ENCODE measurements at regions not wholly inside any gene's neighbourhood (a gene's known extent, or its start where the extent isn't known, plus 50 kb on each side); places are given as distances from the start of the nearest gene placed in this dataset.
"Not testable (repeated sequence)": the region's sequence is repeated elsewhere in the genome, so short reads cannot be mapped to it uniquely, and the experiment has no call there.

- DNase-seq (ENCODE audit: low spot score): no peak
Measured at GRCh38 chr6:121925534-121926255, 473.8 kb upstream of the HSF2 start.

DNA sequence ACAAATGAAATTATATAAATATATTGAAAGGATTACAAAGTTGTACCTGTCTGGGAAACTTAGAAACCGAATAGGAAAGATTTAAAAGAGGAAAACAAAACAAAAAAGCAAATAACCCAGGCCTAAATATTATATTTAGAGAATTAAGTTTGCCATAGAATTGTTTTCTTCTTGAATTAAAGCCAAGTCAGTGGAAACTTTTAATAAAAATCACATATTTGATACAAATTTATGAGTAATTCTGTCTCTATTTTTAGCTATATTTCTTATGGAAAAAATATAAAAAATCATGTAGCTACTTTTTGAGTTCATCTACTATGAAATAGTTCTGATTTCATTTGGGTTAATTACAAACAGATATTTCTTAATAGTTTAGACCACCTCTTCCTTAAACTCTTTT lies 470.2 kb upstream of the HSF2 start:
- DNase-seq (ENCODE audit: low spot score): no peak

- DNase-seq (ENCODE audit: low spot score): no peak
Measured at GRCh38 chr6:121932076-121932991, 467.1 kb upstream of the HSF2 start.

DNA sequence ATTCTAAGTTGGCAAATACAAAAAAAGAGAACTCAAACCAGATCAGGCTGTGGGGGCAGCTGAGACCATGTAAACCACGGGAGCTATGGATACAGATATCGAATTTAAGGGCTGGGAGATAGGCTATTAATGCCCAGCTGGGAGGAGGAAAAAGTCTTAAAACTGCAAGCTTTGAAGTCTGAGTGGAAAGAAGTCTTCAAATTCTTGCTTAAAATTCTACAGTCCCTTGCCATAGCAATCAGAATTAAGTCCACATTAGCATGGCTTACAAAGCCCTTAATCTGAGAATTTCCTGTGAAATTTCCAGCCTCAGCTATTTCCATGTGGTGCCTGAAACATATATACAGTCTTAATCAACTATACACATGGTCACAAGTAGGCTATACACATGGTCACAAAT lies 465.0 kb upstream of the HSF2 start:
- no peak for DNase-seq (ENCODE audit: low spot score)

- DNase-seq (ENCODE audit: low spot score): no peak
Measured at GRCh38 chr6:121940728-121941127, 458.7 kb upstream of the HSF2 start.

DNA sequence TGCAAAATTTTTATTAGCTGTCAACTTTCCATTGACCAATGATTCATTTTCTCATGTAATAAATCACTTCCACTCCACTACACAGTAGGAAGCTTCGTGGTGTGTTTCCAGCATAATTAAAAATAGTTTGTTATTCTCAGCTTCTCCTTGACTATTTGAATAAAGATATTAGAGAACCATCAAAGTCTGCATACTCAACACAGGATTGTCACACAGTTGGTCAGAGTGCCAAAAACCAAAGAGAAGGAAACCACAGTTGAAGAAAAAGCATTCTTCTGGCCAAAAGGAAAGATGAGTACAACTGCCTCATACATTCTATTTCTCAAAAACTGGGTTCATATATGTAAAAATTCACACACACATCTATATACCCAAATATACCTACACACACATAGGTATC lies 455.1 kb upstream of the HSF2 start:
- DNase-seq (ENCODE audit: low spot score): no peak

- no peak for DNase-seq (ENCODE audit: low spot score)
Measured at GRCh38 chr6:121951123-121951522, 448.3 kb upstream of the HSF2 start.

DNA sequence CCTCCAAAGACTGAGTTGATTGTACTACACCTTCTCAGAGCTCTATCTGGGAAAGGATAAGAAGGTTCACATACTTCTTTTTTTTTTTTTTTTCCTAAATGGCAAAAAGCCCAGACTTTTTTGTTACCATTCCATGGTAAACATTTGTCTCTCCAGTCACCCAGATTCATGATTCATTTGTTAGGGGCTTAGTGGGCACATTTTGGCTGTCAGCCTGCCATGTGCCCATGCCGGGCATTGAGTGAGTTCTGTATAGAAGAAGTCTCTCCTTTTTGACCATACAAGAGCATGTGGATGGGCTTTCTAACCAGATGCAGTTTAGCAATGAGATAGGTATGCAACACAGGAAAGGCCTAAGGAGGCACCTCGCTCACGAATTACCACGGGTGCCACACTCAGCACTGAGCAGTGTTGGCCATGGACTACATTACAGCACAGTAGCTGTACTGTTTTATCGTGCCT lies 447.5 kb upstream of the HSF2 start:
- no peak for DNase-seq (ENCODE audit: low spot score)

- not testable (repeated sequence) for DNase-seq (ENCODE audit: low spot score)
Measured at GRCh38 chr6:121955401-121955800, 444.1 kb upstream of the HSF2 start.

GRCh38 chr6:121956782-121957181 lies 442.7 kb upstream of the HSF2 start:
- no peak for DNase-seq (ENCODE audit: low spot score)

- DNase-seq (ENCODE audit: low spot score): no peak
Measured at GRCh38 chr6:121959501-121959900, 440.0 kb upstream of the HSF2 start.

- no peak for DNase-seq (ENCODE audit: low spot score)
Measured at GRCh38 chr6:121961619-121962125, 437.8 kb upstream of the HSF2 start.

GRCh38 chr6:121963826-121964225 lies 435.6 kb upstream of the HSF2 start:
- DNase-seq (ENCODE audit: low spot score): no peak

GRCh38 chr6:121965739-121966138 lies 433.7 kb upstream of the HSF2 start:
- no peak for DNase-seq (ENCODE audit: low spot score)

- DNase-seq (ENCODE audit: low spot score): no peak
Measured at GRCh38 chr6:121967631-121968030, 431.8 kb upstream of the HSF2 start.

GRCh38 chr6:121971931-121972335 lies 427.5 kb upstream of the HSF2 start:
- DNase-seq (ENCODE audit: low spot score): no peak

DNA sequence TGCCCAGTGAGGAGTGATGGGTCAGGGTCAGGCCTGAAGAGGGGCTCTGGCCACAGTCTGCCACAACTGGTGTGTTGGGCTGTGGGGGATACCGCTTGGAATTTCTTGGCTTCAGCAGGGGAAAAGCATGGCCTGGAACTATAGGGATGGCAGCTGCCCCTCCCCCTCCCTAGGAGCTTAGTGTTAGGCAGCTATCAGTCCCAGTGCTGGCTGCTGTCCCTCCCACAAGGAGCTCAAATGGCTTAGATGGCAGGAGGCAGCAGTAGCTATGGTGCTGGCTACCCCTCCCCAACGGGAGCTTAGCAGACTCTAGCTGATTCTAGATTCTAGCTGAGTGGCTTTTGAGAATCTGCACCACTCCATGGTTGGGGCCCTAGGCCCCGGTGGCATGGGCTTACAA lies 414.5 kb upstream of the HSF2 start:
- no peak for DNase-seq (ENCODE audit: low spot score)

DNA sequence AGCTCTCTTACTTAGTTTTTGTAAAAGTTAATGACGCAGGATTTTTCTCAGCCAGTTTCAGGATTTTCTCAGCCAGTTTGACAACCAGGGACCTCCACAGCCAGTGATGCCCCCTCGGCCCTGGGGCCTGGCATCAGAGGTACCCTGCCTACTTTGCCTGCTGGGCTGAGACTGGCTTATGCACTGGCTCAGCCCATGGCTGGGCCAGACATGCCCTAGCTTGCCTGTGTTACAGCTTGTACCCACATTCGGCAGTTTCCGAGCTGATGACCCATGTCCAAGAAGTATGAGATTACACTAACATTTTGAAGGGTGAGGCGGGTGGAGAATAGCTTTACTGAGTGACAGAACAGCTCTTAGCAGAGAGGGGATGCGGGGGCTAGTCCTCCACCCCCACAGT lies 406.1 kb upstream of the HSF2 start:
- no peak for DNase-seq (ENCODE audit: low spot score)

DNA sequence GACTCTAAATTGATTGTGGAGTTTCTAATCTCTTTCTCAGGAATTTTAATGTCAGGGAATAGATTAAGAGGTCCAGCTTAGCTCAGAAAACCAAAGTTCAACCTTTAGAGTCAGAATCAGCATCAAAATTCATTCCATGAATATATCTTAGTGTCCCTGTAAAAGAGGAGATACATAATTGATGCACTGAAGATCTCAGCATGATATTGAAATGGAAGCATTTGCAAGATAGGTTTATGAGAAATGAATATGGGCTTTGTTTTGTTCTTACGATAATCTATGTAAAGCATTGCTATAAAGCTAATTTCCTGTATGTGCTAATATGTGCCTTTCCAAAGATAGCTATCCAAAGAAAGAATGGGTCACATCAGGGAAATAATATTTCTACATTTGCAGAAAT lies 404.5 kb upstream of the HSF2 start:
- DNase-seq (ENCODE audit: low spot score): no peak

GRCh38 chr6:121998631-121999030 lies 400.8 kb upstream of the HSF2 start:
- no peak for DNase-seq (ENCODE audit: low spot score)

DNA sequence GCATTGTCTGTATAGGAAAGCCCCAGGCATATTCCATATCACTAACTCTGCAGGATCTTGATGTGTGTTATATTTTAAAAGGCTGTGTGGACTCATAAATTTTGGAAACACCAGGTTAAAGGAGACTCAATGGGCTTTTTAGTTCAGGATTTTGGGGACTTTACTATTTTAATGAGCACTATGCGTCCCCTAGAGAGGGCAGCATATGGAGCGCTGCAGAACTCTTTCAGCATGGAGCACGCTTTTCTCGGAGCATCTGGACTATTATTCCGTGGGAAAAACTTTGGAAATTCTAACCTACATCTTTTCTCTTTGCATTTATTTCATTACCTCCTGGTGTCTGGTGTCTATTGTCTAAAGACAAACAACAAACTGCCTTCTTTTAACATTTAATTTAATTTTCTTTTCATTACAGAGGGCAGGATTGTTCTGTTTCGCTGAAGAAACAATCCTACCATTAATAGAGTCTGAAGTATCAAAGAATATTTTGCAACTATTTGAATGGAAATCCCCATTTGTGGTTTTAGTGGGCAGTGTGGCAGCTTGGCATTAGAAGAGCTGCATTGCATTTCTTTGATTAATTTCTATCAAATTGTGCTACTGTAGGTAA lies 399.9 kb upstream of the HSF2 start:
- no peak for DNase-seq (ENCODE audit: low spot score)

GRCh38 chr6:122005661-122006060 lies 393.8 kb upstream of the HSF2 start:
- no peak for DNase-seq (ENCODE audit: low spot score)

- no peak for DNase-seq (ENCODE audit: low spot score)
Measured at GRCh38 chr6:122007339-122007738, 392.1 kb upstream of the HSF2 start.
